SK-N-MC (cell line): ENCODE measurements at regions not wholly inside any gene's neighbourhood (a gene's known extent, or its start where the extent isn't known, plus 50 kb on each side); places are given as distances from the start of the nearest gene placed in this dataset.

Experiments used
- EZH2 ChIP-seq: fragments of 200-600 bp; sonication (generic); IDR thresholded peaks from one replicate; pipeline ENCODE4 v1.6.1; 2017; ENCODE audit warnings: antibody characterized with exemption
- FOXP2 ChIP-seq: optimal IDR thresholded peaks from 2 replicates; pipeline ENCODE3; 2011; ENCODE audit warnings: mild to moderate bottlenecking, moderate library complexity; ENCODE audit not compliant: insufficient read depth; ENCODE audit errors: extremely low read length, control extremely low read depth
- POLR2AphosphoS5 ChIP-seq: IDR thresholded peaks from 2 replicates; pipeline ENCODE4 v1.6.1; 2012; ENCODE audit warnings: mild to moderate bottlenecking, low read depth, low read length, borderline replicate concordance

GRCh38 chr4:108352664-108353308 lies 184.1 kb upstream of the LEF1 start:
- TF ChIP-seq POLR2AphosphoS5 (no peak), EZH2 (no peak), FOXP2 (no peak)
